Osteocyte (in vitro differentiated cells): ENCODE measurements at regions not wholly inside any gene's neighbourhood (a gene's known extent, or its start where the extent isn't known, plus 50 kb on each side); places are given as distances from the start of the nearest gene placed in this dataset.

Experiments used
- DNase-seq: peaks from one replicate; pipeline ENCODE4 v3.0.0; 2021; ENCODE audit warnings: mixed read lengths; ENCODE audit not compliant: unreplicated experiment; ENCODE audit errors: extremely low spot score
- H3K27ac Mint-ChIP-seq: one replicate; pipeline ENCODE4 v1.8.0; 2021; ENCODE audit warnings: mild to moderate bottlenecking, mixed read lengths; ENCODE audit not compliant: unreplicated experiment
- H3K27me3 Mint-ChIP-seq: one replicate; pipeline ENCODE4 v1.8.0; 2021; ENCODE audit warnings: mixed read lengths; ENCODE audit not compliant: unreplicated experiment
- H3K36me3 Mint-ChIP-seq: one replicate; pipeline ENCODE4 v1.8.0; 2021; ENCODE audit warnings: mixed read lengths; ENCODE audit not compliant: unreplicated experiment
- H3K4me1 Mint-ChIP-seq: one replicate; pipeline ENCODE4 v1.8.0; 2021; ENCODE audit warnings: mixed read lengths; ENCODE audit not compliant: unreplicated experiment
- H3K4me3 Mint-ChIP-seq: one replicate; pipeline ENCODE4 v1.8.0; 2021; ENCODE audit warnings: mild to moderate bottlenecking, moderate library complexity, mixed read lengths; ENCODE audit not compliant: unreplicated experiment
- H3K9me3 Mint-ChIP-seq: one replicate; pipeline ENCODE4 v1.8.0; 2021; ENCODE audit warnings: mixed read lengths; ENCODE audit not compliant: unreplicated experiment
- CTCF ChIP-seq: fragments of 200-600 bp; sonication (generic); IDR thresholded peaks from 2 replicates; pipeline ENCODE4 v1.5.0; 2021; ENCODE audit warnings: antibody characterized with exemption, mild to moderate bottlenecking, moderate library complexity

DNA sequence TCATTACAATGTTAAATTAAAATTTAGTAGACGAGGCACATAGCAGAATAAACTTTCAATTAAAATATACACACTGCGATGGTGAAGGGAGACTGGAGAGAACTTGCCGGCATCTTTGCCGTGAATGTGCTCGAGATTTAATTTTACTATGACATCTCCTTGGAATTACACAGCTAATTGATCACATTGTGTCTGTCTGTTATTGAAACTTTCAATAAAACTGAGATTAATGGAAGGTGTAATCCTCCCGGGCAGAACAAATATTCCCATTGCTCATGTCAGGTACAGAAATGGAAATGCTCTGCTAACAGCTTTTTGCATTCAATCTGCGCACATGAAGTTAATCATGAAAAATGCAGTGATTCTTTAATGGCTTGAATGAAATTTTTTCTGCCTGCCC lies 210.1 kb upstream of the NLRP1 start:
- Mint-ChIP-seq H3K27ac (no peak overlapping the region), H3K4me3 (no peak overlapping the region), H3K27me3 (peaks cover 12% of the 10 kb centered on the region), H3K9me3 (peaks cover 6% of the 10 kb centered on the region), H3K4me1 (no peaks in the 10 kb centered on the region), H3K36me3 (no peaks in the 10 kb centered on the region)
- no peak for DNase-seq
- no peak for TF ChIP-seq CTCF

DNA sequence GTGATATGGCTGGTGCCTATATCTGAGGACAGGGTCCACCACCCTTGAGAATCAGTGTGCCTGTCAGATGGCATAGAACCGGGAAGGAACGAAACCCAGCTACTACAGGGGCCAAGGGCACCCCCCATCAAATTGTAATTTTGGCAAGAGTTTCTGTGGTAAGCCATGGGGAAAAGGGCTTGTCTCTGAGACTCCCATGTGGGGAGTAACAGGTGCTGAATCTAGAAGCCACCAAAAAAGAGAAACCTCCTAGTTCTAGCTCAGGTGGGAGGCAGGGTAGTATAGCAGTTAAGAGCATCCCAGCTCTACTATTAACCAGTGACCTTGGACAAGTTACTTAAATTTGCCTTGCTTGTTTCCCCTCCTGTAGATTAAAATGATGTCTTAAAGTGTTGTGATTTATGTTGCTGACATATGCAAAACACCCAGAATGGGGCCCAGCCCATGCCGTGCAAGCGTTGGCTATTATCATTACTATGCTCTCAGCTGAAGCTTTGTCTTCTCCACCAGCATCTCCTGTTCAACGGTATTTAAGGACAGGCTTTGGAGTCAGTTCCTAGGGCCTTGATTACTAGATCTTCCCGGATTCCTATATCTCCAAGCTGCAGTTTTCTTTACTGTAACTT lies 210.7 kb upstream of the NLRP1 start:
- Mint-ChIP-seq H3K4me1 (no peaks in the 10 kb centered on the region), H3K36me3 (no peaks in the 10 kb centered on the region), H3K9me3 (peaks cover 6% of the 10 kb centered on the region), H3K4me3 (no peak overlapping the region), H3K27ac (no peak overlapping the region), H3K27me3 (peaks cover 16% of the 10 kb centered on the region)
- no peak for DNase-seq
- no peak for TF ChIP-seq CTCF

GRCh38 chr17:5797447-5798050 lies 213.2 kb upstream of the NLRP1 start:
- no peaks in the 10 kb centered on the region for H3K4me1 Mint-ChIP-seq

DNA sequence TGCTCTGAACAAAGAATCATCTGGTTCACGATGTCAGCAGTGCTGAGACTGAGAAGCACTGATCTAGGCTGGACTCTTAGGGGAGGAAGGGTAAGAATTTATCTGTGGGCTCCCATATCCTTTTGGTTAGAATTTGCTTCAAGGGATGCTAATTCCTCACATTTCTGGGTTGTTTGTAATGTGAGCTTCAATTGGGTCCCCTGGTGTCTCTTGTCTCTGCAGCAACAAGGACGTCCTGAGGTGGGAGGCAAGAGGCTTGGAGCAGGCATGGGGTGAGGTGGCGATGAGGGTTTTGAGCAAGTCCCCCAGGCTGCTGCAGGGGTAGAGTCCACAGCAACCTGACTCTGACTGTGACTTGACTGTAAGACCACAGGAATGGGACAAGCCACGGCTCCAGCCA lies 213.8 kb upstream of the NLRP1 start:
- Mint-ChIP-seq H3K4me3 (no peak overlapping the region), H3K36me3 (no peaks in the 10 kb centered on the region), H3K27ac (no peak overlapping the region), H3K27me3 (peaks cover 20% of the 10 kb centered on the region), H3K4me1 (no peaks in the 10 kb centered on the region), H3K9me3 (no peaks in the 10 kb centered on the region)
- DNase-seq: no peak
- no peak for TF ChIP-seq CTCF

More at GRCh38 chr17:5797447-5798050, 213.2 kb upstream of the NLRP1 start:
- Mint-ChIP-seq H3K27me3 (peaks cover 18% of the 10 kb centered on the region), H3K9me3 (peaks cover 5% of the 10 kb centered on the region), H3K4me3 (no peak overlapping the region), H3K27ac (no peak overlapping the region), H3K36me3 (no peaks in the 10 kb centered on the region)
- DNase-seq: no peak
- no peak for TF ChIP-seq CTCF

DNA sequence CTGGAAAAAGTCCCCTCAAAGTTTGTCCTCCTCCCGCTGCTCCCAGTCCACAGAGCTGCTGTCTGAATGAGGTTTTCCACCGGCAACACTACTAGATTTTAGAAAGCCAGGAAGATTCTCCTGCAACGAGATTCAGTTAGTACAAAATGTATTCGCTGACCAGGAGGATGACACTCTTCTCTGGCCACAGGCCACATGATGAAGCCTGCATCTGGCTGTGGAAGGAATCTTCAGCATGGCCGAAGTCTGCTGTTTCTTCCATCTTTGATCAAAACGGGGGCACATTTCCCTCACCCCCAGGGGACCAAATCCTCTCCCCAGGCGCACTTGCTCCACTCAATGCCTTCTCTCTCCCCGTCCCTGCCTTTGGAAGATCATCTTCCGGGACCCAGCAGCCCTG lies 215.8 kb upstream of the NLRP1 start:
- H3K4me3 Mint-ChIP-seq: no peak overlapping the region
- peaks cover 20% of the 10 kb centered on the region for H3K27me3 Mint-ChIP-seq
- H3K36me3 Mint-ChIP-seq: no peaks in the 10 kb centered on the region
- TF ChIP-seq CTCF: no peak
- H3K27ac Mint-ChIP-seq: no peak overlapping the region
- no peaks in the 10 kb centered on the region for H3K4me1 Mint-ChIP-seq
- DNase-seq: no peak
- no peaks in the 10 kb centered on the region for H3K9me3 Mint-ChIP-seq
